HG02798 (cell line): ENCODE measurements at regions not wholly inside any gene's neighbourhood (a gene's known extent, or its start where the extent isn't known, plus 50 kb on each side); places are given as distances from the start of the nearest gene placed in this dataset.

ENCODE experiments used
- ATAC-seq: cut with Tn5 transposase; IDR thresholded peaks from one replicate; pipeline ENCODE4 v1.9.1; 2021; ENCODE audit warnings: mild to moderate bottlenecking; ENCODE audit not compliant: unreplicated experiment, poor library complexity

- ATAC-seq: no peak
Measured at GRCh38 chr1:81700728-81701470, 99.8 kb upstream of the ADGRL2 start.

- no peak for ATAC-seq
Measured at GRCh38 chr1:81699234-81699633, 101.5 kb upstream of the ADGRL2 start.

GRCh38 chr1:81695741-81696140 is 105.0 kb upstream of the ADGRL2 start:
- no peak for ATAC-seq

- no peak for ATAC-seq
Measured at GRCh38 chr1:81693316-81693715, 107.4 kb upstream of the ADGRL2 start.

- ATAC-seq: no peak
Measured at GRCh38 chr1:81690676-81691453, 109.9 kb upstream of the ADGRL2 start.

GRCh38 chr1:81689531-81689941 is 111.2 kb upstream of the ADGRL2 start:
- no peak for ATAC-seq

GRCh38 chr1:81682490-81682889 is 118.2 kb upstream of the ADGRL2 start:
- no peak for ATAC-seq

- no peak for ATAC-seq
Measured at GRCh38 chr1:81681601-81682266, 119.0 kb upstream of the ADGRL2 start.

GRCh38 chr1:81681114-81681513 is 119.6 kb upstream of the ADGRL2 start:
- no peak for ATAC-seq

- no peak for ATAC-seq
Measured at GRCh38 chr1:81679942-81680341, 120.8 kb upstream of the ADGRL2 start.

GRCh38 chr1:81678779-81679178 is 122.0 kb upstream of the ADGRL2 start:
- no peak for ATAC-seq

- ATAC-seq: no peak
Measured at GRCh38 chr1:81672766-81673165, 128.0 kb upstream of the ADGRL2 start.

GRCh38 chr1:81671038-81671437 is 129.7 kb upstream of the ADGRL2 start:
- ATAC-seq: no peak

- ATAC-seq: no peak
Measured at GRCh38 chr1:81670286-81670685, 130.4 kb upstream of the ADGRL2 start.

GRCh38 chr1:81666586-81666985 is 134.1 kb upstream of the ADGRL2 start:
- no peak for ATAC-seq

GRCh38 chr1:81664341-81664740 is 136.4 kb upstream of the ADGRL2 start:
- ATAC-seq: no peak

- ATAC-seq: no peak
Measured at GRCh38 chr1:81662913-81663526, 137.7 kb upstream of the ADGRL2 start.

GRCh38 chr1:81660286-81660685 is 140.4 kb upstream of the ADGRL2 start:
- ATAC-seq: no peak

GRCh38 chr1:81654657-81655056 is 146.1 kb upstream of the ADGRL2 start:
- no peak for ATAC-seq

- no peak for ATAC-seq
Measured at GRCh38 chr1:81654147-81654546, 146.6 kb upstream of the ADGRL2 start.

- ATAC-seq: no peak
Measured at GRCh38 chr1:81650776-81651175, 150.0 kb upstream of the ADGRL2 start.
